Osteocyte (in vitro differentiated cells): ENCODE measurements at regions not wholly inside any gene's neighbourhood (a gene's known extent, or its start where the extent isn't known, plus 50 kb on each side); places are given as distances from the start of the nearest gene placed in this dataset.

Source experiments
- DNase-seq: peaks from one replicate; pipeline ENCODE4 v3.0.0; 2021; ENCODE audit warnings: mixed read lengths; ENCODE audit not compliant: unreplicated experiment; ENCODE audit errors: extremely low spot score
- H3K27ac Mint-ChIP-seq: one replicate; pipeline ENCODE4 v1.8.0; 2021; ENCODE audit warnings: mild to moderate bottlenecking, mixed read lengths; ENCODE audit not compliant: unreplicated experiment
- H3K27me3 Mint-ChIP-seq: one replicate; pipeline ENCODE4 v1.8.0; 2021; ENCODE audit warnings: mixed read lengths; ENCODE audit not compliant: unreplicated experiment
- H3K36me3 Mint-ChIP-seq: one replicate; pipeline ENCODE4 v1.8.0; 2021; ENCODE audit warnings: mixed read lengths; ENCODE audit not compliant: unreplicated experiment
- H3K4me1 Mint-ChIP-seq: one replicate; pipeline ENCODE4 v1.8.0; 2021; ENCODE audit warnings: mixed read lengths; ENCODE audit not compliant: unreplicated experiment
- H3K4me3 Mint-ChIP-seq: one replicate; pipeline ENCODE4 v1.8.0; 2021; ENCODE audit warnings: mild to moderate bottlenecking, moderate library complexity, mixed read lengths; ENCODE audit not compliant: unreplicated experiment
- H3K9me3 Mint-ChIP-seq: one replicate; pipeline ENCODE4 v1.8.0; 2021; ENCODE audit warnings: mixed read lengths; ENCODE audit not compliant: unreplicated experiment
- TF ChIP-seq, protein P1 (sequence below): fragments of 200-600 bp; sonication (generic); IDR thresholded peaks from 2 replicates; pipeline ENCODE4 v1.5.0; 2021; ENCODE audit warnings: antibody characterized with exemption, mild to moderate bottlenecking, moderate library complexity

DNA sequence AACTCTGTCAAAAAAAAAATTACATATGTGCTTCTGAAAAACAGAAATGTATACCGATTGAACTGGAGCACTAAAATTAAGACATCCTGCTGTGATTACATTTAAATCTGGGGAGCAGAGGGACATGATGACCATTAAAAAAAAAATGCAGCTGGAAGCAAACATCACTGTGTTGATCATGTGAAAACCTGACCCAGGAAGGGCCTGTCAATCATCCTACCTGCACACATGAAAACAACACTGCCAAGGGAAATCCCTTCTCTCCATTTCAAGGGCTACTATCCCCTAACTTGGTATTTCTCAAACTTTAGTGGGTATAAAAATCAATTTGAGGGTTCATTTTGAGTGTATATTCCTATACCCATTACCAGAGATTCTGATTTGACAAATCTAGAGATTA is 719.9 kb upstream of the CBLB start:
- H3K4me1 Mint-ChIP-seq = no peaks in the 10 kb centered on the region
- no peaks in the 10 kb centered on the region for H3K27me3 Mint-ChIP-seq
- TF ChIP-seq, protein P1, sequence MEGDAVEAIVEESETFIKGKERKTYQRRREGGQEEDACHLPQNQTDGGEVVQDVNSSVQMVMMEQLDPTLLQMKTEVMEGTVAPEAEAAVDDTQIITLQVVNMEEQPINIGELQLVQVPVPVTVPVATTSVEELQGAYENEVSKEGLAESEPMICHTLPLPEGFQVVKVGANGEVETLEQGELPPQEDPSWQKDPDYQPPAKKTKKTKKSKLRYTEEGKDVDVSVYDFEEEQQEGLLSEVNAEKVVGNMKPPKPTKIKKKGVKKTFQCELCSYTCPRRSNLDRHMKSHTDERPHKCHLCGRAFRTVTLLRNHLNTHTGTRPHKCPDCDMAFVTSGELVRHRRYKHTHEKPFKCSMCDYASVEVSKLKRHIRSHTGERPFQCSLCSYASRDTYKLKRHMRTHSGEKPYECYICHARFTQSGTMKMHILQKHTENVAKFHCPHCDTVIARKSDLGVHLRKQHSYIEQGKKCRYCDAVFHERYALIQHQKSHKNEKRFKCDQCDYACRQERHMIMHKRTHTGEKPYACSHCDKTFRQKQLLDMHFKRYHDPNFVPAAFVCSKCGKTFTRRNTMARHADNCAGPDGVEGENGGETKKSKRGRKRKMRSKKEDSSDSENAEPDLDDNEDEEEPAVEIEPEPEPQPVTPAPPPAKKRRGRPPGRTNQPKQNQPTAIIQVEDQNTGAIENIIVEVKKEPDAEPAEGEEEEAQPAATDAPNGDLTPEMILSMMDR = no peak

DNA sequence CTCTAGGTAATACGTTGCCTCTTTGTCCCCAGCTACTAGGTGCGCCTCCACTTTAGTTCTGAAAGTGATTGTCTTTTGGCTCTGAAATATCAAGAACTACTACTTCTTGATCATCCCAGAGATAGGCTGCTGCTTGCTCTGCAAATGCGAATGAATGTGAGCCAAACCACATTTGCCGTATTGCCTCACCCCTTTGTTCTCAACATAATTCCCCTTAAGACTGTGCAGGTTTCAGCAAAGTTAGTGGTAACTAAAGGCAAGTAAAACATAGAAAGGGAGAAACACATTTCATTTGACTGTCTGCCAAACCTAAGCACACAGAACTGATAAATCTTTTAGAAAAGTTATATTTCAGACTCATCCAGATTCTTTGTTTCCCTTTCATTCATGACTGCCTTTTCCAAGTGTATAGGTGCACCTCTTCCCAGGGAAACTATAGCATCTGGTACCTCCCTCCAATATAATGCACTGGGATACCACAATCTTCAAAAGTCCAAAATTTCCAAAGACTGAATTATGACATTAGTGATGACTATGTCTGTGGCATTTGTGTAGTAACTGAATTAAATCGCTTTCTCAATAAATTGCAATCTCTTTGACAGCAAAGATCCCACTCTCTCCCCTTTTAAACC is 720.6 kb upstream of the CBLB start:
- Mint-ChIP-seq H3K27me3 (no peaks in the 10 kb centered on the region), H3K4me1 (no peaks in the 10 kb centered on the region), H3K4me3 (no peak overlapping the region), H3K9me3 (no peaks in the 10 kb centered on the region), H3K36me3 (no peaks in the 10 kb centered on the region), H3K27ac (no peak overlapping the region)
- DNase-seq = no peak
- TF ChIP-seq, protein P1 = no peak

More for the DNA sequence above, 719.9 kb upstream of the CBLB start:
- Mint-ChIP-seq H3K9me3 (no peaks in the 10 kb centered on the region), H3K27ac (no peak overlapping the region), H3K4me3 (no peak overlapping the region), H3K36me3 (no peaks in the 10 kb centered on the region)
- DNase-seq = no peak

DNA sequence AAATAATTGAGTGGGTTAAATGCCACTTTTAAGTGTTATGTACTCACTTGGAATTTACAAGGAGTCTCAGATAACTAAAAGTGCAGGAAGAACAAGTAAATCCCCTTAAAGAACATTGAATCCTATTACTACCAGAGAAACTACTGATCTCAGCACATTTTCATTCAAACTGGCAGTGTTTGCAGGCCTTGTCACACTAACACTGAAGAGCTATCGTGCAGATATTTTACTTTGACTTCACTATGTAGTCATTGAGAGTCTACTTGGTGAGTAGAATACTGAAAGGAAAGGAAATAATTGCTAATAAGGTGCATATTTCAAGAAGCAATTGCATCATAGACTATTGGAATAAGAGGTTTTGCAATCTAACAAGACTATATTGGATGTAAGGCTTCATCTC is 721.4 kb upstream of the CBLB start:
- TF ChIP-seq, protein P1 = no peak
- peaks cover 4% of the 10 kb centered on the region for H3K9me3 Mint-ChIP-seq
- no peak overlapping the region for H3K27ac Mint-ChIP-seq
- H3K36me3 Mint-ChIP-seq = no peaks in the 10 kb centered on the region
- no peak overlapping the region for H3K4me3 Mint-ChIP-seq
- H3K4me1 Mint-ChIP-seq = no peaks in the 10 kb centered on the region
- H3K27me3 Mint-ChIP-seq = no peaks in the 10 kb centered on the region
- no peak for DNase-seq

DNA sequence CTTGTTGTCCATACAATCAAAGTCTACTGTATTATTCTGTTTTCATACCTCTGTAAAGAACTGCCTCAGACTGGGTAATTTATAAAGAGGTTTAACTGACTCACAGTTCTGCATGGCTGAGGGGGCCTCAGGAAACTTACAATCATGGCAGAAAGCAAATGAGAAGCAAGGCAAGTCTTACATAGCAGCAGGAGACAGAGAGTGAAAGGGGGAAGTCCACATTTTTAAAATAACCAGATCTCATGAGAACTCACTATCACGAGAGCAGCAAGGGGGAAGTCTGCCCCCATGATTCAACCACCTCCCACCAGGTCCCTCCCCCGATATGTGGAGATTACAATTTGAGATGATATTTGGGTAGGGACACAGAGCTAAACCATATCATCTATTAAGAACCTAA is 724.6 kb upstream of the CBLB start:
- peaks cover 19% of the 10 kb centered on the region for H3K9me3 Mint-ChIP-seq
- H3K27me3 Mint-ChIP-seq = no peaks in the 10 kb centered on the region
- no peaks in the 10 kb centered on the region for H3K4me1 Mint-ChIP-seq
- no peak overlapping the region for H3K27ac Mint-ChIP-seq
- H3K36me3 Mint-ChIP-seq = peaks cover 8% of the 10 kb centered on the region
- TF ChIP-seq, protein P1 = no peak
- no peak for DNase-seq
- H3K4me3 Mint-ChIP-seq = no peak overlapping the region

DNA sequence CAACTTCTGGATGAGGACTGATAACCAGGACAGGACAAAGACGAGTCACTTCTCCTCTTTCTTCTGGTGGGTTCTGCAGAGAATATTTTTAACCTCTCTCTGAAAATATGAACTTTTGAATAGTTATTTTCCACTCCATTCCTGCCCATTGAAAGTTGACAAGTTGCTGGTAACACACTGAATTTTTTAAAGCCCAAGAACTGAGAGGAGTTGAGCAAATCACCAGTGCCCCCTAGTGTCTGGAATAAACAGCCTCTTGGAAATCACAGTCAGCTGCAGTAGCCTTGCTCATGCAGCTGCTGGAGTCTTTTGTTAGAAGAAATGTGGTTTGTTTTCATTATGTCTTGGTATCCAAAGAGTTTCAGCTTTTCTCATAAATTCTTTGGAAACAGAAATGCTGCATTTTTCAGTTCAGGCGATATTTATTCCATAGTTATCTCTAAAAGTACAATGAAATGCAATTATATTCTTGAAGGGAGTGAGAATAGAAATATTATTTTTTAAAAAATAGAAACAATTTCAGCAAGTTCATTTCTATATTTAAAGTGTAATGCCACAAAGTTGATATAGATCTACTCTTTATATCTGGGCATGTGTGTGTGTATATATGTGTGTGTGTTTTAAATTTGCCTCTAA is 741.0 kb upstream of the CBLB start:
- DNase-seq = peak; percentile 90
- Mint-ChIP-seq H3K36me3 (no peaks in the 10 kb centered on the region), H3K27me3 (no peaks in the 10 kb centered on the region), H3K4me1 (peaks cover 26% of the 10 kb centered on the region), H3K4me3 (no peak overlapping the region), H3K9me3 (peaks cover 6% of the 10 kb centered on the region), H3K27ac (peak overlapping the region; percentile 80)
- TF ChIP-seq, protein P1 = peak; percentile 95
